Hepatocyte (in vitro differentiated cells): ENCODE measurements at regions not wholly inside any gene's neighbourhood (a gene's known extent, or its start where the extent isn't known, plus 50 kb on each side); places are given as distances from the start of the nearest gene placed in this dataset.

Experiments
- CTCF ChIP-seq: fragments of 200-600 bp; sonication (generic); IDR thresholded peaks from 2 replicates; pipeline ENCODE4 v1.5.1; 2016; ENCODE audit warnings: antibody characterized with exemption, mild to moderate bottlenecking; ENCODE audit not compliant: poor library complexity
- EZH2phosphoT487 ChIP-seq: fragments of 200-600 bp; sonication (generic); IDR thresholded peaks from one replicate; pipeline ENCODE4 v1.6.1; 2018; ENCODE audit warnings: antibody characterized with exemption, mild to moderate bottlenecking, low read depth, moderate library complexity; ENCODE audit not compliant: unreplicated experiment, severe bottlenecking

- TF ChIP-seq EZH2phosphoT487 (no peak), CTCF (no peak)
Observed at GRCh38 chr3:55146216-55146615, 218.4 kb upstream of the LRTM1 start.
